Epithelial cell of esophagus (primary cell): ENCODE measurements at regions not wholly inside any gene's neighbourhood (a gene's known extent, or its start where the extent isn't known, plus 50 kb on each side); places are given as distances from the start of the nearest gene placed in this dataset.
"Not testable (repeated sequence)": the region's sequence is repeated elsewhere in the genome, so short reads cannot be mapped to it uniquely, and the experiment has no call there.

Source experiments
- DNase-seq: peaks from one replicate; pipeline ENCODE4 v3.0.0; 2010; ENCODE audit warnings: low read depth
- H3K4me3 ChIP-seq: 2 replicates; pipeline ENCODE4 v1.5.1; 2011; ENCODE audit warnings: mild to moderate bottlenecking, low read length, control low read depth
- CTCF ChIP-seq: IDR thresholded peaks from 2 replicates; pipeline ENCODE4 v1.5.1; 2011; ENCODE audit warnings: low read depth, mild to moderate bottlenecking, low read length, control low read depth, inconsistent platforms; ENCODE audit not compliant: insufficient read depth; ENCODE audit errors: missing control alignments

- DNase-seq = no peak
- H3K4me3 ChIP-seq = no peak overlapping the region
- no peak for TF ChIP-seq CTCF
Measured at GRCh38 chr10:34957531-34957930, 132.6 kb downstream of the CUL2 start.

GRCh38 chr10:34956756-34957155 lies 133.4 kb downstream of the CUL2 start:
- no peak for TF ChIP-seq CTCF
- no peak for DNase-seq
- H3K4me3 ChIP-seq = no peak overlapping the region

- no peak overlapping the region for H3K4me3 ChIP-seq
- DNase-seq = no peak
- no peak for TF ChIP-seq CTCF
Measured at GRCh38 chr10:34955391-34955790, 134.8 kb downstream of the CUL2 start.

- no peak for TF ChIP-seq CTCF
- peak; percentile 96 for DNase-seq
- no peak overlapping the region for H3K4me3 ChIP-seq
Measured at GRCh38 chr10:34954142-34954541, 136.0 kb downstream of the CUL2 start.

- DNase-seq, H3K4me3 ChIP-seq: not testable (repeated sequence)
Measured at GRCh38 chr10:34951263-34951887, 136.3 kb upstream of the PARD3 start.

GRCh38 chr10:34945951-34946522 lies 130.9 kb upstream of the PARD3 start:
- not testable (repeated sequence) for DNase-seq, H3K4me3 ChIP-seq

GRCh38 chr10:34941471-34942357 lies 126.6 kb upstream of the PARD3 start:
- TF ChIP-seq CTCF = no peak
- H3K4me3 ChIP-seq = peak overlapping the region; percentile 3
- peak; percentile 96 for DNase-seq
